ENCODE measurements at regions not wholly inside any gene's neighbourhood (a gene's known extent, or its start where the extent isn't known, plus 50 kb on each side); places are given as distances from the start of the nearest gene placed in this dataset.

DNA sequence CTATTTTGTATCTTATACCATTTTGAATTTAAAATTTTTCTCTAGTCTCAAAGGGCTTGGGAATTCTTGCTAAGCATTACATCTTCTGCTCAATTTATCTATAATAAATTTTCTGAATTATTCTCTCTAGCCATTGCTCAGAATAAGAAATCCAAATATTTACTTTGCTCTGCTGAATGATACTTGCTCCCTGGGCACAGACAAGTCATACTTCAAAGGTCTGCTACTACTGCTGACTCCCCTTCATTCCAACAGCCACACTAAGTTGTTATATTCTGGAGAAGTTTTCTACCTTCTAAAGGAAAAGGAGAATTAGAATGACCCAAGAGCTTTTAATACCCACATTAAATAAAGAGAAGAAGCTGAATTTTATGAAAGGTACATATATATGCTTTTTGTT, 460.3 kb upstream of the ZNF717 start:
- H3K27ac ChIP-seq = no peak overlapping the region
- TF ChIP-seq, protein P1, sequence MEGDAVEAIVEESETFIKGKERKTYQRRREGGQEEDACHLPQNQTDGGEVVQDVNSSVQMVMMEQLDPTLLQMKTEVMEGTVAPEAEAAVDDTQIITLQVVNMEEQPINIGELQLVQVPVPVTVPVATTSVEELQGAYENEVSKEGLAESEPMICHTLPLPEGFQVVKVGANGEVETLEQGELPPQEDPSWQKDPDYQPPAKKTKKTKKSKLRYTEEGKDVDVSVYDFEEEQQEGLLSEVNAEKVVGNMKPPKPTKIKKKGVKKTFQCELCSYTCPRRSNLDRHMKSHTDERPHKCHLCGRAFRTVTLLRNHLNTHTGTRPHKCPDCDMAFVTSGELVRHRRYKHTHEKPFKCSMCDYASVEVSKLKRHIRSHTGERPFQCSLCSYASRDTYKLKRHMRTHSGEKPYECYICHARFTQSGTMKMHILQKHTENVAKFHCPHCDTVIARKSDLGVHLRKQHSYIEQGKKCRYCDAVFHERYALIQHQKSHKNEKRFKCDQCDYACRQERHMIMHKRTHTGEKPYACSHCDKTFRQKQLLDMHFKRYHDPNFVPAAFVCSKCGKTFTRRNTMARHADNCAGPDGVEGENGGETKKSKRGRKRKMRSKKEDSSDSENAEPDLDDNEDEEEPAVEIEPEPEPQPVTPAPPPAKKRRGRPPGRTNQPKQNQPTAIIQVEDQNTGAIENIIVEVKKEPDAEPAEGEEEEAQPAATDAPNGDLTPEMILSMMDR (IDR thresholded peaks at IDR 0.05) = no peak
- H3K9me3 ChIP-seq = no peaks in the 10 kb centered on the region
- H3K27me3 ChIP-seq = no peaks in the 10 kb centered on the region
- no peak for ATAC-seq
- no peak for DNase-seq
- no peak overlapping the region for H3K4me3 ChIP-seq
- no peaks in the 10 kb centered on the region for H3K4me1 ChIP-seq
- intact Hi-C loops (cut with DNase I) = no loop called here
- H3K36me3 ChIP-seq = no peaks in the 10 kb centered on the region

DNA sequence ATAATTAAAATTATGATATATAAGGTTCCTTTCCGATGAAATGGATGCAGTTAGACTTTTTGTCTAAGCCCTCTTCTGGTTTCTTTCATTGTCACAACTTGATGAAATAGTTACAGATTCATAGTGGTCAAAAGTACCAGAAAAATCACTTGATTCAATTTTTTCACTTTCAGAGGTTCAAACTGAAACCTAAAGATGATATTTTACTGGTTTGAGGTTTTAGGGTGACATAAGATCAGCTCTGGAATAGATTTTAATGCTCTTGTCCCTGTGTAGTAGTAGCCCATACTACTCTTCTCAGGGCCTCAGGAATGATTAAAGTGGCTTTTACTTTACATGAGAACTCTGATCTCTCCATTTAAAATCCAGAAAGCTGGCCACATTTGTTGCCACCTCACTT, 479.1 kb upstream of the ZNF717 start:
- Histone ChIP-seq H3K36me3 (no peaks in the 10 kb centered on the region), H3K9me3 (no peaks in the 10 kb centered on the region), H3K4me1 (no peaks in the 10 kb centered on the region), H3K27ac (no peak overlapping the region), H3K4me3 (no peak overlapping the region), H3K27me3 (no peaks in the 10 kb centered on the region)
- intact Hi-C loops (cut with DNase I) = no loop called here
- no peak for DNase-seq
- no peak for ATAC-seq
- TF ChIP-seq, protein P1 (IDR thresholded peaks at IDR 0.05) = no peak

- intact Hi-C loops (cut with DNase I) = no loop called here
- H3K4me3 ChIP-seq = no peak overlapping the region
- H3K27me3 ChIP-seq = no peaks in the 10 kb centered on the region
- TF ChIP-seq, protein P1 (IDR thresholded peaks at IDR 0.05) = no peak
- no peaks in the 10 kb centered on the region for H3K36me3 ChIP-seq
- no peak for DNase-seq
- no peaks in the 10 kb centered on the region for H3K4me1 ChIP-seq
- H3K27ac ChIP-seq = no peak overlapping the region
- no peaks in the 10 kb centered on the region for H3K9me3 ChIP-seq
- no peak for ATAC-seq
These were observed 479.6 kb upstream of the ZNF717 start for GRCh38 chr3:76264911-76265310.

GRCh38 chr3:76266511-76266910, 481.2 kb upstream of the ZNF717 start:
- TF ChIP-seq, protein P1 (IDR thresholded peaks at IDR 0.05) = no peak
- no peak overlapping the region for H3K27ac ChIP-seq
- ATAC-seq = no peak
- no peak for DNase-seq
- H3K4me1 ChIP-seq = no peaks in the 10 kb centered on the region
- H3K27me3 ChIP-seq = no peaks in the 10 kb centered on the region
- H3K36me3 ChIP-seq = no peaks in the 10 kb centered on the region
- intact Hi-C loops (cut with DNase I) = no loop called here
- H3K9me3 ChIP-seq = no peaks in the 10 kb centered on the region
- H3K4me3 ChIP-seq = no peak overlapping the region

DNA sequence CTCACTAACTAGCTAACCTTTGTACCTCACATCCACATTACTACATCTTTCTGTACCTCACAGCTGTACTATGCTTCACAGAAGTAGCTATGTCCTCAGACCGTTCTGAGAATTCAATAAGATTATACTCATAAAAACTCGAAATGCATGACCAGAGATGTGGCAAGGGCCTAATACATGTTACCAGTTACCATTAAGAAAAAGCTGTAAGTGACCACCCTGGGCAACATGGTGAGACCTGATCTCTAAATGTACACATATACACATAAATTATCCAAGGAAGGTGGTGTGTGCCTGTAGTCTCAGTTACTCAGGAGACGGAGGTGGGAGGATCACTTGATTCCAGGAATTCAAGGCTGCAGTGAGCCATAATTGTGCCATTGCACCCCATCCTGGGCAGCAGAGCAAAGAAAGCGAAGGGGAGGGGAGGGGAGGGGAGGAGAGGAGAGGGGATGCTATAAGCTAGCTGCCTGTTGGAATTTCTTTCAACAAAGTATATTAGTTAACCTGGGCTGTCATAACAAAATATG, 482.6 kb upstream of the ZNF717 start:
- H3K4me3 ChIP-seq = no peak overlapping the region
- H3K27ac ChIP-seq = no peak overlapping the region
- TF ChIP-seq, protein P1 (IDR thresholded peaks at IDR 0.05) = no peak
- no peak for DNase-seq
- H3K27me3 ChIP-seq = no peaks in the 10 kb centered on the region
- H3K4me1 ChIP-seq = no peaks in the 10 kb centered on the region
- ATAC-seq = no peak
- intact Hi-C loops (cut with DNase I) = no loop called here
- H3K36me3 ChIP-seq = no peaks in the 10 kb centered on the region
- H3K9me3 ChIP-seq = no peaks in the 10 kb centered on the region

DNA sequence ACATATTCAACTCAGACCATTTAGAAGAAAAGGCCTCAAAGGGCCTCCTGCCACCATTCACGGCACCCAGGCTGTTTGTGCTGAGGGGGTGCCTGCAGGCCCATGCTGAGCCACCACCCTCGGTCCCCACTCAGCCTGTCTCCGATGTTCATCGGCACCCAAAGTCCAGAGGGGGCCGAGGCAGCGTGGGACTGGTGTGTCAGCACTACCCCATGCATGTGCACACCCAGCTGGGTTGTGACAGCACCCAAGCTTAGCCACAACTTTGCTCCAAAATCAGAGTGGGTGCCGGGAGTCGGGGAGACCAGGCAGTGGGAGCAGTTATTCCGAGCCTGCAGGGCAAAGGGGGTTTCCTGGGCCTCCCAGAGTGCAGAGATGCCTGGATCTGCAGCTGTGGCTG, 508.5 kb upstream of the ZNF717 start:
- intact Hi-C loops (cut with DNase I) = no loop called here
- no peaks in the 10 kb centered on the region for H3K27me3 ChIP-seq
- H3K9me3 ChIP-seq = no peaks in the 10 kb centered on the region
- no peaks in the 10 kb centered on the region for H3K36me3 ChIP-seq
- ATAC-seq (no peak), DNase-seq (no peak)
- TF ChIP-seq, protein P1 (IDR thresholded peaks at IDR 0.05) = no peak
- H3K4me1 ChIP-seq = no peaks in the 10 kb centered on the region
- no peak overlapping the region for H3K4me3 ChIP-seq
- H3K27ac ChIP-seq = no peak overlapping the region
